HepG2 (cell line): ENCODE measurements at regions not wholly inside any gene's neighbourhood (a gene's known extent, or its start where the extent isn't known, plus 50 kb on each side); places are given as distances from the start of the nearest gene placed in this dataset.

ENCODE experiments used
- JUND ChIP-seq: sonication (generic); formaldehyde crosslinking; IDR thresholded peaks from 2 replicates; pipeline ENCODE4 v1.8.0; 2022; ENCODE audit warnings: mild to moderate bottlenecking, missing genetic modification reagents
- KMT2A ChIP-seq: sonication (generic); formaldehyde crosslinking; IDR thresholded peaks from 2 replicates; pipeline ENCODE4 v1.4.0; 2020; ENCODE audit warnings: missing genetic modification reagents
- NR2F6 ChIP-seq, 2 experiments: IDR thresholded peaks; 2 replicates each; pipeline ENCODE4 v1.6.1; 2016; ENCODE audit warnings: antibody characterized with exemption in 1 of 2, mild to moderate bottlenecking in 1 of 2
- SPEN ChIP-seq: sonication (generic); formaldehyde crosslinking; IDR thresholded peaks from 2 replicates; pipeline ENCODE4 v1.5.1; 2020; ENCODE audit warnings: low read depth, mild to moderate bottlenecking, missing genetic modification reagents
- THAP9 ChIP-seq: sonication (generic); formaldehyde crosslinking; IDR thresholded peaks from 2 replicates; pipeline ENCODE4; 2020; ENCODE audit warnings: missing genetic modification reagents, mild to moderate bottlenecking, borderline replicate concordance
- ZBTB20 ChIP-seq: sonication (generic); formaldehyde crosslinking; IDR thresholded peaks from 2 replicates; pipeline ENCODE4 v1.8.1; 2023; ENCODE audit warnings: missing genetic modification reagents, low read depth, mild to moderate bottlenecking, borderline replicate concordance
- TF ChIP-seq, protein P1 (sequence below): IDR thresholded peaks from 2 replicates; pipeline ENCODE4 v1.6.1; 2016; ENCODE audit warnings: low read depth, missing genetic modification reagents, missing compliant biosample characterization
- TF ChIP-seq, protein P2 (sequence below): sonication (generic); formaldehyde crosslinking; IDR thresholded peaks from 2 replicates; pipeline ENCODE4 v1.4.0; 2020; ENCODE audit warnings: missing genetic modification reagents

DNA sequence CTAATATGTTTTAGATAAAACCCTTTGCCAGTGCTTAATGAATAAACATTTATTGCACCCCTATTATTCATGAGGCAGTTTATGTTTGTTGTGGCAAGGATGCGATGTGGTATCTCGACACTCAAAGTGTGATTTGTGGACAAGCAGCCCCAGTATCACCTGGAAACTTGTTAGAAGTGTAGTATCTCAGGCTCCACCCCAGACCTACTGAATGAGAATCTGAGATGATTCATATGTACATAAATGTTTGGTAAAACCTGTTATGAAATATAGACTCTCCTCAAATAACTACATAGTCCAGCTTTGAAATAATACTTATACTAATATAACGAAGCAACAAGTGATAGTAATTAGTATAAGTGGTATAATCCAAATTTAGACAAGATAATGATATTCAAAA is 914.8 kb downstream of the TUSC7 start (continued):
- TF ChIP-seq, protein P1, sequence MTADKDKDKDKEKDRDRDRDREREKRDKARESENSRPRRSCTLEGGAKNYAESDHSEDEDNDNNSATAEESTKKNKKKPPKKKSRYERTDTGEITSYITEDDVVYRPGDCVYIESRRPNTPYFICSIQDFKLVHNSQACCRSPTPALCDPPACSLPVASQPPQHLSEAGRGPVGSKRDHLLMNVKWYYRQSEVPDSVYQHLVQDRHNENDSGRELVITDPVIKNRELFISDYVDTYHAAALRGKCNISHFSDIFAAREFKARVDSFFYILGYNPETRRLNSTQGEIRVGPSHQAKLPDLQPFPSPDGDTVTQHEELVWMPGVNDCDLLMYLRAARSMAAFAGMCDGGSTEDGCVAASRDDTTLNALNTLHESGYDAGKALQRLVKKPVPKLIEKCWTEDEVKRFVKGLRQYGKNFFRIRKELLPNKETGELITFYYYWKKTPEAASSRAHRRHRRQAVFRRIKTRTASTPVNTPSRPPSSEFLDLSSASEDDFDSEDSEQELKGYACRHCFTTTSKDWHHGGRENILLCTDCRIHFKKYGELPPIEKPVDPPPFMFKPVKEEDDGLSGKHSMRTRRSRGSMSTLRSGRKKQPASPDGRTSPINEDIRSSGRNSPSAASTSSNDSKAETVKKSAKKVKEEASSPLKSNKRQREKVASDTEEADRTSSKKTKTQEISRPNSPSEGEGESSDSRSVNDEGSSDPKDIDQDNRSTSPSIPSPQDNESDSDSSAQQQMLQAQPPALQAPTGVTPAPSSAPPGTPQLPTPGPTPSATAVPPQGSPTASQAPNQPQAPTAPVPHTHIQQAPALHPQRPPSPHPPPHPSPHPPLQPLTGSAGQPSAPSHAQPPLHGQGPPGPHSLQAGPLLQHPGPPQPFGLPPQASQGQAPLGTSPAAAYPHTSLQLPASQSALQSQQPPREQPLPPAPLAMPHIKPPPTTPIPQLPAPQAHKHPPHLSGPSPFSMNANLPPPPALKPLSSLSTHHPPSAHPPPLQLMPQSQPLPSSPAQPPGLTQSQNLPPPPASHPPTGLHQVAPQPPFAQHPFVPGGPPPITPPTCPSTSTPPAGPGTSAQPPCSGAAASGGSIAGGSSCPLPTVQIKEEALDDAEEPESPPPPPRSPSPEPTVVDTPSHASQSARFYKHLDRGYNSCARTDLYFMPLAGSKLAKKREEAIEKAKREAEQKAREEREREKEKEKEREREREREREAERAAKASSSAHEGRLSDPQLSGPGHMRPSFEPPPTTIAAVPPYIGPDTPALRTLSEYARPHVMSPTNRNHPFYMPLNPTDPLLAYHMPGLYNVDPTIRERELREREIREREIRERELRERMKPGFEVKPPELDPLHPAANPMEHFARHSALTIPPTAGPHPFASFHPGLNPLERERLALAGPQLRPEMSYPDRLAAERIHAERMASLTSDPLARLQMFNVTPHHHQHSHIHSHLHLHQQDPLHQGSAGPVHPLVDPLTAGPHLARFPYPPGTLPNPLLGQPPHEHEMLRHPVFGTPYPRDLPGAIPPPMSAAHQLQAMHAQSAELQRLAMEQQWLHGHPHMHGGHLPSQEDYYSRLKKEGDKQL (CRISPR knock-in tag), result no peak
- no peak for TF ChIP-seq ZBTB20
- TF ChIP-seq KMT2A, result no peak
- TF ChIP-seq JUND (CRISPR knock-in tag), result no peak
- TF ChIP-seq, protein P2, sequence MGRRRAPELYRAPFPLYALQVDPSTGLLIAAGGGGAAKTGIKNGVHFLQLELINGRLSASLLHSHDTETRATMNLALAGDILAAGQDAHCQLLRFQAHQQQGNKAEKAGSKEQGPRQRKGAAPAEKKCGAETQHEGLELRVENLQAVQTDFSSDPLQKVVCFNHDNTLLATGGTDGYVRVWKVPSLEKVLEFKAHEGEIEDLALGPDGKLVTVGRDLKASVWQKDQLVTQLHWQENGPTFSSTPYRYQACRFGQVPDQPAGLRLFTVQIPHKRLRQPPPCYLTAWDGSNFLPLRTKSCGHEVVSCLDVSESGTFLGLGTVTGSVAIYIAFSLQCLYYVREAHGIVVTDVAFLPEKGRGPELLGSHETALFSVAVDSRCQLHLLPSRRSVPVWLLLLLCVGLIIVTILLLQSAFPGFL (CRISPR knock-in tag), result no peak
- TF ChIP-seq SPEN (CRISPR knock-in tag), result no peak
- TF ChIP-seq NR2F6 (IDR thresholded peaks at IDR 0.05), result no peak
- no peak for TF ChIP-seq NR2F6 (CRISPR knock-in tag; IDR thresholded peaks at IDR 0.05)
- TF ChIP-seq THAP9 (CRISPR knock-in tag), result no peak
- TF ChIP-seq, all 625 proteins: peak for 0
